Breast epithelium (tissue), 4 donors: ENCODE measurements at regions not wholly inside any gene's neighbourhood (a gene's known extent, or its start where the extent isn't known, plus 50 kb on each side); places are given as distances from the start of the nearest gene placed in this dataset.

ENCODE experiments used
- DNase-seq, 2 donors: peaks; one replicate each; pipeline ENCODE4 v3.0.0-alpha.2; 2019; ENCODE audit warnings: low spot score in 2 of 2
- H3K27ac ChIP-seq, 2 donors: fragments of 200-600 bp; sonication (generic) in 1 of 2; one replicate each; pipeline ENCODE4 v1.5.1; 2016 to 2019; ENCODE audit warnings: mild to moderate bottlenecking in 1 of 2
- H3K27me3 ChIP-seq, 2 donors: fragments of 200-600 bp; sonication (generic) in 1 of 2; one replicate each; pipeline versions ENCODE4 v1.5.1 to v1.6.0; 2017 to 2019; ENCODE audit warnings: control low read depth in 1 of 2, mild to moderate bottlenecking in 1 of 2
- H3K36me3 ChIP-seq: fragments of 200-600 bp; one replicate; pipeline ENCODE4 v1.5.1; 2019
- H3K4me1 ChIP-seq, 2 donors: fragments of 200-600 bp; sonication (generic); one replicate each; pipeline ENCODE4 v1.5.1; 2016 to 2019; ENCODE audit warnings: control low read depth in 1 of 2
- H3K4me3 ChIP-seq, 3 donors: fragments of 200-600 bp; sonication (generic); 1 replicate in 2 of 3; 2 replicates in 1 of 3; pipeline ENCODE4 v1.5.1; 2016 to 2019; ENCODE audit warnings: mild to moderate bottlenecking in 3 of 3, moderate library complexity in 2 of 3
- H3K9me3 ChIP-seq, 2 donors: fragments of 200-600 bp; sonication (generic) in 1 of 2; one replicate each; pipeline ENCODE4 v1.5.1; 2016 to 2019; ENCODE audit warnings: control low read depth in 1 of 2
- POLR2A ChIP-seq: fragments of 450-650 bp; IDR thresholded peaks from one replicate; pipeline ENCODE4 v1.6.1; 2016; ENCODE audit warnings: antibody characterized with exemption, mild to moderate bottlenecking, moderate library complexity
- POLR2AphosphoS5 ChIP-seq, 3 donors: sonication (generic); formaldehyde crosslinking; IDR thresholded peaks; one replicate each; pipeline ENCODE4 v1.6.1; 2017; ENCODE audit warnings: antibody characterized with exemption in 3 of 3
- intact Hi-C: fragments of 100-400 bp; cut with DNase I; formaldehyde crosslinking; loops from one replicate; pipeline ENCODE4 v1.15.1; 2023; ENCODE audit warnings: low total_unique reads
- TF ChIP-seq, protein P1 (sequence below), 3 donors: fragments of 450-650 bp; IDR thresholded peaks; one replicate each; pipeline ENCODE4 v1.5.1; 2016 to 2017; ENCODE audit warnings: antibody characterized with exemption in 3 of 3, mild to moderate bottlenecking in 3 of 3, moderate library complexity in 3 of 3

DNA sequence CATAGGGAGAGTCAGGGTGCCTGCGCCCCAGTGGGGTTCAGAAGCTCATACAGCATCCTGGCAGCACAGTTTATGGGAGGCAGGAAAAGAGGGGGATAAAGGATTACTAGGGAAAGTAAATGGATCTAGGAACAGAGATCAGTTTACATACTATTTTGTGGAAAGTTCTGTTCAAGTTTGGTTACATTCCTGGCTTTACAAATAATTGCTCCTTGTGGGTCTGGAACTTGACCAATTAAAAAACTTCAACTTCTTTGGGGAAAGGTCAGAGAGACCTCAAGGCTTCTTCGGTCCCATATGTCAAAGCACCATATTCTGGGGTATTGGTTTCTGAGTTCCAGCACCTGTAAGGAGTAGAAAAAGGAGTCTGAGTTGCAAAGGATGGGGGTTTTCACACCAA, 64.1 kb downstream of the ZDHHC19 start:
- no peak for DNase-seq
- Histone ChIP-seq H3K27ac (no peak overlapping the region), H3K9me3 (no peaks in the 10 kb centered on the region), H3K4me1 (no peaks in the 10 kb centered on the region), H3K4me3 (no peak overlapping the region), H3K27me3 (no peaks in the 10 kb centered on the region), H3K36me3 (no peaks in the 10 kb centered on the region)
- TF ChIP-seq POLR2A, result no peak
- TF ChIP-seq POLR2AphosphoS5 (IDR thresholded peaks at IDR 0.05), result no peak
- TF ChIP-seq, protein P1, sequence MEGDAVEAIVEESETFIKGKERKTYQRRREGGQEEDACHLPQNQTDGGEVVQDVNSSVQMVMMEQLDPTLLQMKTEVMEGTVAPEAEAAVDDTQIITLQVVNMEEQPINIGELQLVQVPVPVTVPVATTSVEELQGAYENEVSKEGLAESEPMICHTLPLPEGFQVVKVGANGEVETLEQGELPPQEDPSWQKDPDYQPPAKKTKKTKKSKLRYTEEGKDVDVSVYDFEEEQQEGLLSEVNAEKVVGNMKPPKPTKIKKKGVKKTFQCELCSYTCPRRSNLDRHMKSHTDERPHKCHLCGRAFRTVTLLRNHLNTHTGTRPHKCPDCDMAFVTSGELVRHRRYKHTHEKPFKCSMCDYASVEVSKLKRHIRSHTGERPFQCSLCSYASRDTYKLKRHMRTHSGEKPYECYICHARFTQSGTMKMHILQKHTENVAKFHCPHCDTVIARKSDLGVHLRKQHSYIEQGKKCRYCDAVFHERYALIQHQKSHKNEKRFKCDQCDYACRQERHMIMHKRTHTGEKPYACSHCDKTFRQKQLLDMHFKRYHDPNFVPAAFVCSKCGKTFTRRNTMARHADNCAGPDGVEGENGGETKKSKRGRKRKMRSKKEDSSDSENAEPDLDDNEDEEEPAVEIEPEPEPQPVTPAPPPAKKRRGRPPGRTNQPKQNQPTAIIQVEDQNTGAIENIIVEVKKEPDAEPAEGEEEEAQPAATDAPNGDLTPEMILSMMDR (IDR thresholded peaks at IDR 0.05), result no peak
- intact Hi-C loops, result no loop called here

DNA sequence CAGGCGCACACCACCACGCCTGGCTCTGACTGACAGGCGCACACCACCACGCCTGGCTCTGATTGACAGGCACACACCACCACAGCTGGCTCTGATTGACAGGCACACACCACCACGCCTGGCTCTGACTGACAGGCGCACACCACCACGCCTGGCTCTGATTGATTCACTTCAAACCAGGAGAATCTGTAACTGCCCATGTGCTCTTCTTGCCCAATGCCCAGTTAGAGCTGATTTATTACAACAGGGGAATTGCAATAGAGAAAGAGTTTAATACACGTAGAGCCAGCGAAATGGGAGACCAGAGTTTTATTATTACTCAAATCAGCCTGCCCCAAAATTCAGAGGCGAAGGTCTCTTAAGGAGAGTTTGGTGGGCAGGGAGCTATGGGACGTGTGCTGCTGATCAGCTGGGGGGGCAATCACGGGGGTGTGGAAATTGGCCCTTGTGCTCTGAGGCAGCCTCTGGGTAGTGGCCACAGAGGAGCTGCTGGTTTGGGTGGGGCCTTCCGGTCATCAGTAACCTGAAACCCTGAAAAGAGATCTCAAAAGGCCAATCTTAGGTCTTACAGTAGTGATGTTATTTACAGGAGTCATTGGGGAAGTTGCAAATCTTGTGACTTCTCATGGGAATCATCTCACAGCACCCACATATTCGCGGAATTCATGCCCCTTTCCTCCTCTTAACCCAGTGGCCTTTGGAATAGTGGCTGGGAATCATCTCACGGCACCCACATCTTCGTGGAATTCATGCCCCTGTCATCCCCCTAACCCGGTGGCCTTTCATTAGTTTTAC, 63.8 kb upstream of the TFRC start:
- no peak for DNase-seq
- H3K4me3 ChIP-seq, result no peak overlapping the region
- H3K27me3 ChIP-seq, result no peaks in the 10 kb centered on the region
- no peaks in the 10 kb centered on the region for H3K9me3 ChIP-seq
- TF ChIP-seq POLR2A (no peak), POLR2AphosphoS5 (IDR thresholded peaks at IDR 0.05) (no peak)
- TF ChIP-seq, protein P1 (IDR thresholded peaks at IDR 0.05), result no peak
- intact Hi-C loops, result no loop called here
- H3K27ac ChIP-seq, result no peak overlapping the region
- no peaks in the 10 kb centered on the region for H3K36me3 ChIP-seq
- H3K4me1 ChIP-seq, result no peaks in the 10 kb centered on the region

GRCh38 chr3:196144383-196145105, 62.7 kb upstream of the TFRC start:
- intact Hi-C loops, result no loop called here
- TF ChIP-seq POLR2A (no peak), POLR2AphosphoS5 (IDR thresholded peaks at IDR 0.05) (no peak)
- TF ChIP-seq, protein P1 (IDR thresholded peaks at IDR 0.05), result no peak
- Histone ChIP-seq H3K27ac (peak overlapping the region in 1 of 2 donors; percentile 25), H3K36me3 (no peaks in the 10 kb centered on the region), H3K4me3 (peak overlapping the region in 2 of 3 donors; percentile 37 to 52), H3K4me1 (no peaks in the 10 kb centered on the region), H3K27me3 (no peaks in the 10 kb centered on the region), H3K9me3 (no peaks in the 10 kb centered on the region)
- DNase-seq, result no peak

GRCh38 chr3:196143708-196144382, 62.0 kb upstream of the TFRC start:
- DNase-seq, result no peak
- Histone ChIP-seq H3K4me1 (peaks cover 0 to under 1% of the 10 kb centered on the region in 2 donors), H3K9me3 (no peaks in the 10 kb centered on the region), H3K27ac (peak overlapping the region in 1 of 2 donors; percentile 25), H3K4me3 (peak overlapping the region in 2 of 3 donors; percentile 37 to 52), H3K36me3 (no peaks in the 10 kb centered on the region), H3K27me3 (no peaks in the 10 kb centered on the region)
- TF ChIP-seq POLR2AphosphoS5 (IDR thresholded peaks at IDR 0.05) (no peak), POLR2A (no peak)
- TF ChIP-seq, protein P1 (IDR thresholded peaks at IDR 0.05), result no peak
- intact Hi-C loops, result no loop called here
